IPS-NIHi7 (cell line): ENCODE measurements at regions not wholly inside any gene's neighbourhood (a gene's known extent, or its start where the extent isn't known, plus 50 kb on each side); places are given as distances from the start of the nearest gene placed in this dataset.
"Not testable (repeated sequence)": the region's sequence is repeated elsewhere in the genome, so short reads cannot be mapped to it uniquely, and the experiment has no call there.

ENCODE experiments used
- DNase-seq: peaks from one replicate; pipeline ENCODE4 v3.0.0; 2012; ENCODE audit warnings: mixed read lengths; ENCODE audit errors: extremely low spot score

- not testable (repeated sequence) for DNase-seq
Measured at GRCh38 chr6:57984575-57984974, 667.1 kb downstream of the PRIM2 start.

DNA sequence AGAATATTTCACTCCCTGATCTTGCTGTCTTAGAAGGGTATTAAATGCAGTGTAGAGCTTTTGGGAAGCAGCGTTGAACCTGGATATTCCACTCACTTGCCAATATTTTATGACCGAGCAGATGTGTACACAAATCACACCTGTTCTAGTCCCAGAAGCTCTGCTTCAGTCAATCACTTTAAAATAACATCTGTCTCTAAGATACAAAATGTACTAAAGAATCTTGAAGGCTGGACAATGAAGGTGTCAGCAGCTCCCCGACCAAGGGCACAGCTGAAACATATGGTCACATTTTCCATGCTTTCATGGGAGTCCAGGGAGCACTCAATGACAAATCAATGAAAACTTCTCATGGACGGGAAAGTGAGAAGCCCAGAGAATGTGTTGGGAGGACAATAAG is 668.3 kb downstream of the PRIM2 start:
- DNase-seq = not testable (repeated sequence)

GRCh38 chr6:57986584-57986983 is 669.2 kb downstream of the PRIM2 start:
- DNase-seq = not testable (repeated sequence)

GRCh38 chr6:57989520-57990080 is 672.2 kb downstream of the PRIM2 start:
- not testable (repeated sequence) for DNase-seq

- not testable (repeated sequence) for DNase-seq
Measured at GRCh38 chr6:57998858-57999619, 681.6 kb downstream of the PRIM2 start.

DNA sequence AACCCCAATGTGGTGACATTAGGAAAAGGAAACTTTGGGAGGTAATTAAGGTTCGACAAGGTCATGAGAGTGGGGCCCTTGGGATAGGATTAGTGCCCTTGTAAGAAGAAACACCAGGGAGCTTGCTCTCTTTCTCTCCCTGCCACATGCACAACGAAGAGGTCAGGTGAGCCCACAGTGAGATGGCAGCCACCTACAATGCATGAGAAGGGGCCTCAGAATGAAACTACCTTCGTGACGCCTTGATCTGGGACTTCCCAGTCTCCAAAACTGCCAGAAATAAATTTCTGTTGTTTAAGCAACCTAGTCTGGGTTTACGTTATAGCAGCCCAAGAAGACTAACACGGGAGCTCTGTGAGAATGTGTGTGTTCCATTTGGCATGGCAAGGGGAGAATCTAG is 682.8 kb downstream of the PRIM2 start:
- DNase-seq = not testable (repeated sequence)

DNA sequence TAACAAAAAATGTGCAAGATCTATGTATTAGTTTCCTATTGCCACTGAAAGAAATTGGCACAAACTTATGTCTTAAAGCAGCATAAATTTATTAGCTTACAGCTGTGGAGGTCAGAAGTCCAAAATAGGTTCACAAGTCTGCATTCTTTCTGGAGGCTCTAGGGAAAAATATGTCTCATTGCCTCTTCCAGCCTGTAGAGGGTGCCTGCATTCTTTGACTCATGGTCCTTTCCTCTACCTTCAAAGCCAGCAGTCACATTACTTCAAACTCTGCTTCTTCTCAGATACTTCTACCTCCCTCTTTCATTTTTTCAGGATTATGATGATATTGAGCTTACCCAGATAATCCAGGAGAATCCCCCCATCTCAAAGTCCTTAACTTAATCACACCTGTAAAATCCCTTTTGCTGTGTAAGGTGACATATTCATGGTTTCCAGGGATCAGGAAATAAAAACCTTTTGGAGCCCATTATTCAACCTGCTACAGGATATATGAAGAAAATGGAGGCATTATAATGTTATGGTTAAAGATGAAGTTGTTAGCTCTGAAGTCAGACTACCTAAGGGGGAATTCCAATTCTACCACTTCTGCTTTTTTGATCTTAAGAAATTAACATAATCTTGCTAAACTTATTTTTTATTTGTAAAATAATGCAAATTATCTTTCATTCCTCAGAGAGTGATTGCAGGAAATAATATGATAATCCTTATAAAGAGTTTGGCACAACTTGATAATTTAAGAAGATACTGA is 686.2 kb downstream of the PRIM2 start:
- DNase-seq = not testable (repeated sequence)

DNA sequence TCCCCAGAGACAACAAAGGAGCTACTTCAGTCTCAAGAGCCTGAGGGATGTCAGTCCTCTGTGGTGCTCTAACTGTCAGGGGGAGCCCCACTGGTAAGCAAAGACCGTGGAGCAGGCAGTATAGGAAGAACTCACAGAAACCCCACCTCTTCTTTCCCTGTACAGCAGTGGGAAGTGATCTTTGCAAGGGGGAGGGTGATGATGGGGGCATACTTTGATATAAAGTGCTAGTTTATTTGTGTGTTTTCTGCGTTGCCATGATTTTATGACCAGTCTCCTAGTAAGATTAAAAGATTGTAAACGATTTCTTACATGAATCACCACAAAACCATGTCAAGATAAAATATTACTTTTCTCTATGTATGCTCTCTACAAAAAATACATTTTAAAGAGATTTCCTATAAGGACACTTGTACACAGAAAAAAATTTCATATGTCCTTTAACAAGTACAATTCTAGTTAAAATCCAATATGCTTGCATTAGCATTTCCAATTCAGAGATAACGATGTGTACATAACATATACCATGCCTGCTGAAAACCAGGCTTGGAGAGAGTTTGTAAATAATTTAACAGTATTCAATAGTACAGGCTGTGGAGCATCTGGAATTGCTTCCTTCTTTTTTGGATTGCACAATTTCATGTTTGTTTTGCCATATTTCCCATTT is 690.0 kb downstream of the PRIM2 start:
- DNase-seq = not testable (repeated sequence)

DNA sequence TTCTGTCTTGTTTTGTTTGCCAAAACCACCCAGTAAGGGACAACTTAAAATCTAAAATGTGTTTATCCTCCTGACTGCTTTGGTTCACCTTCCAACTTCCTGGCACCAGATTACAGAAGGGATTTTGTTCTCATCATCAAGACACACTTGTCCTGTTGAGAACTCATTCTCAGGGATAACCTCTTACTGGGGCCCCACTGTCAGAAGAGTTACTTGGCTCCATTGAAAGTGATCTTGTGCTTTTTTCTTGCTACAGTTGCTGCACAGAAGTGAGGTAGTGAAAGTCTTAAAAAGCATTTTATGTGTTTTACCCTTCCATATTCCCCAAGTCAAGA is 690.5 kb downstream of the PRIM2 start:
- DNase-seq = not testable (repeated sequence)

- not testable (repeated sequence) for DNase-seq
Measured at GRCh38 chr6:58011954-58012600, 694.6 kb downstream of the PRIM2 start.

DNA sequence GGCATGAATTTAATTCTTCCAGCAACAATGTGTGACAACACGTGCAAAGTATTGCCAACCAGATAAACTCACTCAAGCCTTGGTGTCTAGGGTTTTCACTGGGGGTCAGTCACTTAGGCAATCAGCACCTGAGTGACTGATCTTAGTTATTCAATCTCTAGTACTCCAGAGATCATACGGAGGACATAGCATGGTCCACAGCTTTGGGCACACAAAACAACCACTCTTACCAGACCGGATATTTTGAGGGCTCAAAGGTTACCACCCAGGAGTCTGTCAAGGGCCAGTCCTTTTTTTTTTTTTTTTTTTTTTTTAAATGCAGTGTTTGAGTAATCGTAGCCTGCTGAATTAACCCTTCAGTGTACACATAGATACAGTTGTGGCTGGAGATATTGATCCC is 699.2 kb downstream of the PRIM2 start:
- DNase-seq = not testable (repeated sequence)

GRCh38 chr6:58028188-58028587 is 710.8 kb downstream of the PRIM2 start:
- not testable (repeated sequence) for DNase-seq

DNA sequence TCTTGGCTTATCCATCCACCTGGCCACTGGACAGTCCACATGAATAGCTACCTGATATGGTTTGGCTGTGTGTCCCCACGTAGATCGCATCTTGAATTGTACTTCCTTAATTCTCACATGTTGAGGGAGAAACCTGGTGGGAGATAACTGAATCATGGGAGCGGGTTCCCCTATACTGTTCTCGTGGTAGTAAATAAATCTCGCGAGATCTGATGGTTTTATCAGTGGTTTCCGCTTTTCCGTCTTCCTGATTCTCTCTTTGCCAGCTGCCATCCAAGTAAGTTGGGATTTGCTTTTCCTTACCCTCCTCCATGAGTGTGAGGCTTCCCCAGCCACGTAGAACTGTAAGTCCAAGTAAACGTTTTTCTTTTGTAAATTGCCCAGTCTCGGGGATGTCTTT is 720.8 kb downstream of the PRIM2 start:
- not testable (repeated sequence) for DNase-seq

DNA sequence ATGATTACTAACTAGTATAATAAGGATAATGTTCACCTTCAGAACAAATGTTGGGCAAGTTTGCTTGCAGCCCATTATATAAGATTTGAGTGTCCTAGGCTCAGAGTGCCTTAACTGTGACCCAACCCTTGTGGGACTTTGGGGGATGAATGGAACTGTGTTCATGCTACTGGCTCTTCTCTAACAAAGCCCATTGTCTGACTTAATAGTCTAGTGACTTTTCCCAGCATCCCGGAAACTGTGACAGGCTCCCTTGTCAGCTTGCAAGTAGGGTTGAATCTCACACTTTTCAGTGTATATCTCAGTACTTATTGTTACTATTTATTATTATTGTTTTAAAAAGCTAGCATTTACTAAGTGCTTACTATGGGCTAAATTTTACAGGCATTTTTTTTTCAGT is 729.2 kb downstream of the PRIM2 start:
- DNase-seq = not testable (repeated sequence)

- not testable (repeated sequence) for DNase-seq
Measured at GRCh38 chr6:58047389-58047788, 730.0 kb downstream of the PRIM2 start.

- not testable (repeated sequence) for DNase-seq
Measured at GRCh38 chr6:58047865-58048264, 730.4 kb downstream of the PRIM2 start.

- DNase-seq = not testable (repeated sequence)
Measured at GRCh38 chr6:58055465-58056176, 738.2 kb downstream of the PRIM2 start.

GRCh38 chr6:58059701-58060100 is 742.3 kb downstream of the PRIM2 start:
- DNase-seq = not testable (repeated sequence)

DNA sequence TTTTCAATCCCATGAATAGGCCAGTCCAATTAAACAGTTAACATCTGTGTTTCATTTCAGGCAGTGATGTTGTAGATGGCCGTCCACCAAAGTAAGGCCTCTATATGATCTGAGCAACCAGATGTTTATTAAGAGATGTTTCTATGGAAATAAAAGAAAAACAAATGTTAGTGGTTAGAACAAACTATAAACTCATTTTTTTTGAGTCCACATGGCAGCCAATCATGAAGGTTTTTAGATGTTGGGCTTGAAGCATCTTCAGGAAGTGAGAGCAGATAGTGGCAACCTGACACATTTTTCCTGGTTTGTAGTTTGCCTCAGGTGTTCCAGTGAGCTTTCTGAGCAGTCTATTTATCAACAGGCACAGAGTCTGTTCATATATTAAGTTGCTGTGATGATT is 746.1 kb downstream of the PRIM2 start:
- not testable (repeated sequence) for DNase-seq

DNA sequence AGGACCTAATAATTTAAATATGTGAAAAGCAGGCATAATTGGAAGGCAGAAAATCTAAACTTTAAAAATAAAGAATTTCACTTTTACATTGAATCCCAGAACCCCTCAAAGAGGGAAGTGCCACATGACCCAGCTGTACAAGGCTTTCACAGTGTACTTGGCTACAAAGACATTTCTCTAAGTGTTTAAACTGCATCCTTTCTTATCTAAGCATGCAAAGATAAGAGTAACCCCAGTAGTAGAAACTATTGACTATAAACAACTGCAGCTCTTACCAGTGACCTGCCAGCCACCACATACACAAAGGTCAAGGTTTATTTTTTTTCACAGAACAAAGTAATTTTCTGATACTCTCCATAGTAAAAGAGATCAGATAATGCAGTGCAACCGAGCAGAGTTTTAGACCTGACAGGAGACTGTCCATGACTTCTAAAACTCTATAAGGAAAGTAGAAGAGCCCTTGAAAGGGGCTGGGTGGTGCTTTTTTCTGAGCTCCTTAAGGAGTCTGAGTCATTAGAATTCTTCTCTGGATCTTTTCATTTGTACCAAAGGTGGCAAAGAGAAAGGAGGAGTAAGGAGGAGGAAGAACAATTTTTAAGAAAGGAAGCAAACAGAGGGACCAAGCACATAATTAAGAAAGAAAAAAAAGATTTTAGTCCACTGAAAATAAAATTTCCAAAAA is 750.6 kb downstream of the PRIM2 start:
- DNase-seq = not testable (repeated sequence)
